ENCODE measurements at regions not wholly inside any gene's neighbourhood (a gene's known extent, or its start where the extent isn't known, plus 50 kb on each side); places are given as distances from the start of the nearest gene placed in this dataset.
"Not testable (repeated sequence)": the region's sequence is repeated elsewhere in the genome, so short reads cannot be mapped to it uniquely, and the experiment has no call there.

- peaks cover 18% of the 10 kb centered on the region for H3K9me3 ChIP-seq
- no peak overlapping the region for H3K4me3 ChIP-seq
- DNase-seq (no peak), ATAC-seq (no peak)
- intact Hi-C loops (cut with DNase I, micrococcal nuclease): no loop called here
- H3K36me3 ChIP-seq (ENCODE audit: low read depth): no peaks in the 10 kb centered on the region
- no peaks in the 10 kb centered on the region for H3K4me1 ChIP-seq (ENCODE audit: low read depth)
- TF ChIP-seq CTCF (IDR thresholded peaks at IDR 0.05): no peak
Observed at GRCh38 chr4:63106600-63106999, 1302.7 kb downstream of the TECRL start.

- no peak for ATAC-seq
- Histone ChIP-seq H3K4me3 (no peak overlapping the region), H3K36me3 (ENCODE audit: low read depth) (no peaks in the 10 kb centered on the region), H3K4me1 (ENCODE audit: low read depth) (no peaks in the 10 kb centered on the region), H3K9me3 (peaks cover 18% of the 10 kb centered on the region)
- DNase-seq: no peak
- intact Hi-C loops (cut with DNase I, micrococcal nuclease): no loop called here
- TF ChIP-seq CTCF (IDR thresholded peaks at IDR 0.05): no peak
Observed at GRCh38 chr4:63105839-63106238, 1303.4 kb downstream of the TECRL start.

- Histone ChIP-seq H3K4me1 (ENCODE audit: low read depth) (no peaks in the 10 kb centered on the region), H3K36me3 (ENCODE audit: low read depth) (no peaks in the 10 kb centered on the region), H3K4me3 (no peak overlapping the region), H3K9me3 (peaks cover 4% of the 10 kb centered on the region)
- ATAC-seq: no peak
- intact Hi-C loops (cut with DNase I, micrococcal nuclease): no loop called here
- TF ChIP-seq CTCF (IDR thresholded peaks at IDR 0.05): no peak
- no peak for DNase-seq
Observed at GRCh38 chr4:63090641-63091040, 1318.6 kb downstream of the TECRL start.

GRCh38 chr4:63085091-63085490 lies 1324.2 kb downstream of the TECRL start:
- Histone ChIP-seq H3K4me3 (no peak overlapping the region), H3K4me1 (ENCODE audit: low read depth) (no peaks in the 10 kb centered on the region), H3K36me3 (ENCODE audit: low read depth) (no peaks in the 10 kb centered on the region), H3K9me3 (peaks cover 6% of the 10 kb centered on the region)
- intact Hi-C loops (cut with DNase I, micrococcal nuclease): no loop called here
- DNase-seq: no peak
- no peak for ATAC-seq
- no peak for TF ChIP-seq CTCF (IDR thresholded peaks at IDR 0.05)

- no peak for TF ChIP-seq CTCF (IDR thresholded peaks at IDR 0.05)
- peaks cover 17% of the 10 kb centered on the region for H3K9me3 ChIP-seq
- no peaks in the 10 kb centered on the region for H3K4me1 ChIP-seq (ENCODE audit: low read depth)
- no peaks in the 10 kb centered on the region for H3K36me3 ChIP-seq (ENCODE audit: low read depth)
- no peak for DNase-seq
- intact Hi-C loops (cut with DNase I, micrococcal nuclease): no loop called here
- no peak overlapping the region for H3K4me3 ChIP-seq
- no peak for ATAC-seq
Observed at GRCh38 chr4:63080934-63081333, 1328.3 kb downstream of the TECRL start.

GRCh38 chr4:63063760-63064159 lies 1345.5 kb downstream of the TECRL start:
- Histone ChIP-seq H3K4me3 (no peak overlapping the region), H3K4me1 (ENCODE audit: low read depth) (no peaks in the 10 kb centered on the region), H3K9me3 (peaks cover 13% of the 10 kb centered on the region), H3K36me3 (ENCODE audit: low read depth) (no peaks in the 10 kb centered on the region)
- TF ChIP-seq CTCF (IDR thresholded peaks at IDR 0.05): no peak
- DNase-seq (no peak), ATAC-seq (no peak)
- intact Hi-C loops (cut with DNase I, micrococcal nuclease): no loop called here

- H3K36me3 ChIP-seq (ENCODE audit: low read depth); H3K4me1 ChIP-seq (ENCODE audit: low read depth); intact Hi-C loops (cut with DNase I, micrococcal nuclease); H3K4me3 ChIP-seq; ATAC-seq; DNase-seq: not testable (repeated sequence)
- peaks cover 18% of the 10 kb centered on the region for H3K9me3 ChIP-seq
Observed at GRCh38 chr4:63062891-63063290, 1346.4 kb downstream of the TECRL start.
